Lung (tissue), 11 donors: ENCODE measurements at regions not wholly inside any gene's neighbourhood (a gene's known extent, or its start where the extent isn't known, plus 50 kb on each side); places are given as distances from the start of the nearest gene placed in this dataset.

ENCODE experiments used
- ATAC-seq: fragments of 200-7000 bp; cut with Tn5 transposase; one replicate; pipeline ENCODE4 v1.9.1; 2020; ENCODE audit warnings: moderate number of reproducible peaks; ENCODE audit not compliant: insufficient read depth, low FRiP score
- DNase-seq, 3 donors: peaks; one replicate each; pipeline ENCODE4 v3.0.0-alpha.2; 2013 to 2017
- H3K27ac ChIP-seq, 2 donors: one replicate each; pipeline ENCODE4 v1.5.1; 2013; ENCODE audit warnings: mild to moderate bottlenecking in 2 of 2, moderate library complexity in 2 of 2, control low read depth in 1 of 2, inconsistent platforms in 1 of 2, low read depth in 1 of 2, low read length in 1 of 2
- H3K27me3 ChIP-seq, 3 donors: one replicate each; pipeline ENCODE4 v1.5.1; 2013; ENCODE audit warnings: low read length in 2 of 3; ENCODE audit not compliant: control insufficient read depth in 3 of 3, insufficient read depth in 3 of 3
- H3K36me3 ChIP-seq, 4 donors: one replicate each; pipeline ENCODE4 v1.5.1; 2013; ENCODE audit warnings: low read length in 4 of 4, mild to moderate bottlenecking in 1 of 4, moderate library complexity in 1 of 4; ENCODE audit not compliant: control insufficient read depth in 4 of 4, insufficient read depth in 4 of 4
- H3K4me1 ChIP-seq, 5 donors: one replicate each; pipeline ENCODE4 v1.5.1; 2013; ENCODE audit warnings: low read length in 5 of 5, mild to moderate bottlenecking in 2 of 5, moderate library complexity in 1 of 5; ENCODE audit not compliant: control insufficient read depth in 5 of 5, insufficient read depth in 5 of 5
- H3K4me3 ChIP-seq: one replicate; pipeline ENCODE4 v1.5.1; 2013; ENCODE audit warnings: mild to moderate bottlenecking, control low read depth, moderate library complexity
- H3K9ac ChIP-seq, 2 donors: one replicate each; pipeline ENCODE4 v1.5.1; 2013; ENCODE audit warnings: low read length in 2 of 2, control low read depth in 1 of 2; ENCODE audit not compliant: insufficient read depth in 1 of 2
- H3K9me3 ChIP-seq, 4 donors: one replicate each; pipeline ENCODE4 v1.5.1; 2013; ENCODE audit warnings: low read length in 3 of 4, mild to moderate bottlenecking in 1 of 4, moderate library complexity in 1 of 4; ENCODE audit not compliant: control insufficient read depth in 4 of 4, insufficient read depth in 3 of 4
- CTCF ChIP-seq: IDR thresholded peaks from 2 replicates; pipeline ENCODE4 v1.5.1; 2012; ENCODE audit warnings: mild to moderate bottlenecking; ENCODE audit errors: control extremely low read depth, extremely low read depth
- WGBS, 2 donors: extraction: QIAGEN DNeasy Blood & Tissue Kit; methylation state at CpG; one replicate each; pipeline ENCODE4 v1.1.7; 2013; 5-methylcytosine and 5-hydroxymethylcytosine counted together
- donor health status: control.
- donor health status: control.
- donor health status: Bipolar disorder and iron deficiency.
- donor health status: healthy.
- donor health status: DM: yes; HTN: yes; CAD: no.

- Histone ChIP-seq H3K27ac (no peak overlapping the region), H3K9ac (no peak overlapping the region), H3K4me1 (peaks cover 3 to 15% (median 6%) of the 10 kb centered on the region in 5 donors), H3K36me3 (no peaks in the 10 kb centered on the region), H3K27me3 (no peaks in the 10 kb centered on the region), H3K4me3 (no peak overlapping the region), H3K9me3 (no peaks in the 10 kb centered on the region)
- ATAC-seq (no peak), DNase-seq (no peak)
- no peak for TF ChIP-seq CTCF
Observed at GRCh38 chr10:3480990-3481315, 304.1 kb downstream of the KLF6 start.

GRCh38 chr10:3480281-3480989, 304.6 kb downstream of the KLF6 start:
- H3K9ac ChIP-seq = no peak overlapping the region
- 90 to 94% methylated on average over 8 of the region's 8 CpGs for WGBS, 2 donors
- no peak for TF ChIP-seq CTCF
- no peak overlapping the region for H3K27ac ChIP-seq
- no peaks in the 10 kb centered on the region for H3K9me3 ChIP-seq
- H3K36me3 ChIP-seq = no peaks in the 10 kb centered on the region
- ATAC-seq (no peak), DNase-seq (no peak)
- H3K4me3 ChIP-seq = no peak overlapping the region
- peaks cover 3 to 15% (median 6%) of the 10 kb centered on the region in 5 donors for H3K4me1 ChIP-seq
- no peaks in the 10 kb centered on the region for H3K27me3 ChIP-seq

GRCh38 chr10:3478632-3479240, 306.2 kb upstream of the PITRM1 start:
- 95 to 97% methylated on average over 7 of the region's 7 CpGs for WGBS, 2 donors

More at GRCh38 chr10:3478632-3479240, 306.2 kb upstream of the PITRM1 start:
- no peaks in the 10 kb centered on the region for H3K36me3 ChIP-seq
- no peak overlapping the region for H3K4me3 ChIP-seq
- no peak overlapping the region for H3K27ac ChIP-seq
- peaks cover 0 to 6% (median 5%) of the 10 kb centered on the region in 5 donors for H3K4me1 ChIP-seq
- ATAC-seq (no peak), DNase-seq (no peak)
- H3K9me3 ChIP-seq = no peaks in the 10 kb centered on the region
- no peaks in the 10 kb centered on the region for H3K27me3 ChIP-seq
- TF ChIP-seq CTCF = no peak
- no peak overlapping the region for H3K9ac ChIP-seq
